Breast epithelium (tissue), 3 donors: ENCODE measurements at regions not wholly inside any gene's neighbourhood (a gene's known extent, or its start where the extent isn't known, plus 50 kb on each side); places are given as distances from the start of the nearest gene placed in this dataset.

Experiments
- CTCF ChIP-seq, 3 donors: fragments of 450-650 bp; IDR thresholded peaks; one replicate each; pipeline ENCODE4 v1.5.1; 2016 to 2017; ENCODE audit warnings: antibody characterized with exemption in 3 of 3, mild to moderate bottlenecking in 3 of 3, moderate library complexity in 3 of 3
- POLR2AphosphoS5 ChIP-seq, 3 donors: sonication (generic); formaldehyde crosslinking; IDR thresholded peaks; one replicate each; pipeline ENCODE4 v1.6.1; 2017; ENCODE audit warnings: antibody characterized with exemption in 3 of 3

- TF ChIP-seq CTCF (IDR thresholded peaks at IDR 0.05): no peak
- no peak for TF ChIP-seq POLR2AphosphoS5 (IDR thresholded peaks at IDR 0.05)
These were observed 80.6 kb downstream of the NPTX2 start for GRCh38 chr7:98697485-98698240.
